ENCODE measurements at regions not wholly inside any gene's neighbourhood (a gene's known extent, or its start where the extent isn't known, plus 50 kb on each side); places are given as distances from the start of the nearest gene placed in this dataset.

DNA sequence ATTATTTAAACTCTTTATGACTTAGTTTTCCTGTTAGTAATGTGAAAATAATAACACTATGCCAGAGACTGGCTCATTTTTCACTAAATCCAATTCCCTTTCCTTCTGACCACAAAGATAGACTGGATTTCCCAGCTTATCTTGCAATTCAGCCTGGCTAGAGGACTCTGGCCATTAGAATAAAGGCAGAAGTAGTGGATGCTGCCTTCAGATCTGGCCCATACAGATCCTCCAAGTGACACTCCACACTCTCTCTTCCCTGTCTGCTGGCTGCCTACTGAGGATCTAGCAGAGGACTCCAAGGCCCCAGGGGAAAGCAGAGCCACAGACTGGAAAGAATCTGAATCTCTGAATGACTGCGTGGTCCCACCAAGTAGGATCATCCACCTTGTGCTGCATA lies 188.8 kb upstream of the LMNTD1 start:
- Histone ChIP-seq H3K4me3 (no peak overlapping the region), H3K27me3 (no peaks in the 10 kb centered on the region), H3K36me3 (no peaks in the 10 kb centered on the region), H3K27ac (no peak overlapping the region), H3K4me1 (no peaks in the 10 kb centered on the region), H3K9me3 (no peaks in the 10 kb centered on the region)
- TF ChIP-seq, protein P1, sequence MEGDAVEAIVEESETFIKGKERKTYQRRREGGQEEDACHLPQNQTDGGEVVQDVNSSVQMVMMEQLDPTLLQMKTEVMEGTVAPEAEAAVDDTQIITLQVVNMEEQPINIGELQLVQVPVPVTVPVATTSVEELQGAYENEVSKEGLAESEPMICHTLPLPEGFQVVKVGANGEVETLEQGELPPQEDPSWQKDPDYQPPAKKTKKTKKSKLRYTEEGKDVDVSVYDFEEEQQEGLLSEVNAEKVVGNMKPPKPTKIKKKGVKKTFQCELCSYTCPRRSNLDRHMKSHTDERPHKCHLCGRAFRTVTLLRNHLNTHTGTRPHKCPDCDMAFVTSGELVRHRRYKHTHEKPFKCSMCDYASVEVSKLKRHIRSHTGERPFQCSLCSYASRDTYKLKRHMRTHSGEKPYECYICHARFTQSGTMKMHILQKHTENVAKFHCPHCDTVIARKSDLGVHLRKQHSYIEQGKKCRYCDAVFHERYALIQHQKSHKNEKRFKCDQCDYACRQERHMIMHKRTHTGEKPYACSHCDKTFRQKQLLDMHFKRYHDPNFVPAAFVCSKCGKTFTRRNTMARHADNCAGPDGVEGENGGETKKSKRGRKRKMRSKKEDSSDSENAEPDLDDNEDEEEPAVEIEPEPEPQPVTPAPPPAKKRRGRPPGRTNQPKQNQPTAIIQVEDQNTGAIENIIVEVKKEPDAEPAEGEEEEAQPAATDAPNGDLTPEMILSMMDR (IDR thresholded peaks at IDR 0.05), result no peak
- TF ChIP-seq POLR2AphosphoS5 (IDR thresholded peaks at IDR 0.05) (no peak), POLR2A (IDR thresholded peaks at IDR 0.05) (no peak), EP300 (IDR thresholded peaks at IDR 0.05) (no peak)
- no peak for DNase-seq (ENCODE audit: low spot score in 2 of 2)
- 92% methylated on average over 1 of the region's 1 CpG for WGBS

DNA sequence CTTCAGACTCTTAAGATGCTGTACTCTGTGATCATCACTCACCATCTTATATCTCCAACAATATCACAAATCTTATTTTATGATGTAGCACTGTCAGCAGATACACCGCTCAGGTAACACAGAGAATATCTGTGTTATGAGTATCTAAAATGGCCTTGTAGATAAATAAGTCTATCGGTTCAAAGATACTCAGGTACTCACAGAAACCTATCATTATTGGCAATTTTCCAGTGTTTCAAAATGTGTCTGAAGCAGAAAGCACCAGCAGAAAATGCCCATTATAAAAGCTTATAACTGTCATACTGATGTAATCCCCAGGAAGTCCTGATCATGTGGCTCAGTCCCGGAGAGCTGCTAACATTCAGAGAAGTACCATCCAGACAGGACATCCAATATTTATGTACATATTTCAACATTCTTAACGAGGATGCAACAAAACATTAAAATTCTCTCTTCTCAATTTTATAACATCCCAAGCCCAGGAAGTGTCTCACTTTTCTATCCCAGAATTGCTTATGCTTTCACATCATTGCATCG lies 190.7 kb upstream of the LMNTD1 start:
- TF ChIP-seq POLR2AphosphoS5 (IDR thresholded peaks at IDR 0.05) (no peak), POLR2A (IDR thresholded peaks at IDR 0.05) (no peak), EP300 (IDR thresholded peaks at IDR 0.05) (no peak)
- TF ChIP-seq, protein P1 (IDR thresholded peaks at IDR 0.05), result no peak
- DNase-seq (ENCODE audit: low spot score in 2 of 2), result no peak
- WGBS, result 77% methylated on average over 5 of the region's 5 CpGs
- H3K27me3 ChIP-seq, result no peaks in the 10 kb centered on the region
- H3K4me3 ChIP-seq, result no peak overlapping the region
- no peaks in the 10 kb centered on the region for H3K4me1 ChIP-seq
- H3K36me3 ChIP-seq, result no peaks in the 10 kb centered on the region
- H3K27ac ChIP-seq, result no peak overlapping the region
- H3K9me3 ChIP-seq, result no peaks in the 10 kb centered on the region

DNA sequence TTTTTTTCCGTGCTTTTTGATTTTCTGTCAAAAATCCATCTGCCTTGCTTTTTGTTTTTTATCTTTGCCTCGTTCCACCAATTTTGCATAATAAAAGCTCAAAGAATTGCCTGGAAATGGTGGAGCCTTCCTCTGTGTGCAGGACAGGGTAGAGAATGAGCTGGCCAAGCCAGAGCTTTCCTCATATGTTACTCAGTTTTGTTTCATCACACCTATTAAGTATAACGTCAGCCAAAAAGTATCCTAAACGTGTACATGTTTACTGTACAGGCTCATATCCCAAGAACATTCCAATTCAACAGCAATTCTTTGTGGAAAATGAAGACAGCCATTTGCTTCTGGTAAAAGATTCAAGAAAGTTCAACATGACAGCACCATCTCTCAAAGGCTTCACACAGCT lies 191.2 kb upstream of the LMNTD1 start:
- 84% methylated on average over 4 of the region's 4 CpGs for WGBS
- H3K36me3 ChIP-seq, result no peaks in the 10 kb centered on the region
- H3K27ac ChIP-seq, result no peak overlapping the region
- H3K4me1 ChIP-seq, result no peaks in the 10 kb centered on the region
- no peak for DNase-seq (ENCODE audit: low spot score in 2 of 2)
- H3K27me3 ChIP-seq, result no peaks in the 10 kb centered on the region
- no peaks in the 10 kb centered on the region for H3K9me3 ChIP-seq
- H3K4me3 ChIP-seq, result no peak overlapping the region
- TF ChIP-seq POLR2AphosphoS5 (IDR thresholded peaks at IDR 0.05) (no peak), POLR2A (IDR thresholded peaks at IDR 0.05) (no peak)
- TF ChIP-seq, protein P1 (IDR thresholded peaks at IDR 0.05), result no peak

DNA sequence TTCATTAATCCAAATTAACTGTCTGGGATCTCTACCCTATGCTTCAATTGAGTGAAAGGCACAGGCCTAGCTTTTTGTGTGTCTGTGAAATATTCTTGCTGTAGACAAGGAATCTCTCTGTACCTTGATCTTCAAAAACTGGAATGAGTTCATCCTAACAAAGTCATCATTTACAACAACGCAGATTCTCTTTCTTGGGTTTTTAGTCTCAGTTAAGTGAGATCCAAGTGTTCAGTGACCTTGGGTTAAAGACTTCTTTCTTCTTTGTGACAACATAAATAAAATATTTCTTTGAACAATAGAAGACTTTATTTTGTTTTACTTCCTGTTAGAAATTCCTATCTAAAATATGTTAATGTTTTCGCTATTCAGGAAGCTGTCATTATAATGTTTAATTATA lies 192.2 kb upstream of the LMNTD1 start:
- Histone ChIP-seq H3K36me3 (no peaks in the 10 kb centered on the region), H3K4me3 (no peak overlapping the region), H3K4me1 (no peaks in the 10 kb centered on the region), H3K27ac (no peak overlapping the region), H3K27me3 (no peaks in the 10 kb centered on the region), H3K9me3 (no peaks in the 10 kb centered on the region)
- WGBS, result 75% methylated on average over 2 of the region's 2 CpGs
- TF ChIP-seq, protein P1 (IDR thresholded peaks at IDR 0.05), result no peak
- DNase-seq (ENCODE audit: low spot score in 2 of 2), result no peak

DNA sequence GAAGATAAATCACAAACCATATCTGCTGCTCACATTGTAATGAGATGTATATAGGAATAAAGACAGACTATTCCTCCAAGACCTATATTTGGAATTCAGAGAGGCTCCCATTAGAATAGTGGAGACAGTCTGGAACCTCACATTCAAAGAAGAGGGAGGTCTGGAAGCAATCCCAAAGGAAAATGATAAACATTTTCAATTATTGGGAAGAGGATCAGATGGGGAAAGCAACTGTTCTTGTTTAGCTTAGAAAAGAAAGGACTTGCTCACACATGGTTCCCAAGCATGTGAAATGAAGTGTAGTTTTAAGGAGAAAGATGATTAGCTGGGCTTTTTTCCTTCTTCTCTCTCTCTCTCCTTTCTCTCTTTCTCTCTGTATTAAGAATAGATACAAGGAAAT lies 193.0 kb upstream of the LMNTD1 start:
- no peaks in the 10 kb centered on the region for H3K9me3 ChIP-seq
- H3K4me1 ChIP-seq, result no peaks in the 10 kb centered on the region
- H3K36me3 ChIP-seq, result no peaks in the 10 kb centered on the region
- DNase-seq (ENCODE audit: low spot score in 2 of 2), result no peak
- H3K27ac ChIP-seq, result no peak overlapping the region
- no peak for TF ChIP-seq POLR2A (IDR thresholded peaks at IDR 0.05)
- no peak for TF ChIP-seq EP300 (IDR thresholded peaks at IDR 0.05)
- TF ChIP-seq, protein P1 (IDR thresholded peaks at IDR 0.05), result no peak
- H3K4me3 ChIP-seq, result no peak overlapping the region
- no peaks in the 10 kb centered on the region for H3K27me3 ChIP-seq
